ENCODE measurements at regions not wholly inside any gene's neighbourhood (a gene's known extent, or its start where the extent isn't known, plus 50 kb on each side); places are given as distances from the start of the nearest gene placed in this dataset.

DNA sequence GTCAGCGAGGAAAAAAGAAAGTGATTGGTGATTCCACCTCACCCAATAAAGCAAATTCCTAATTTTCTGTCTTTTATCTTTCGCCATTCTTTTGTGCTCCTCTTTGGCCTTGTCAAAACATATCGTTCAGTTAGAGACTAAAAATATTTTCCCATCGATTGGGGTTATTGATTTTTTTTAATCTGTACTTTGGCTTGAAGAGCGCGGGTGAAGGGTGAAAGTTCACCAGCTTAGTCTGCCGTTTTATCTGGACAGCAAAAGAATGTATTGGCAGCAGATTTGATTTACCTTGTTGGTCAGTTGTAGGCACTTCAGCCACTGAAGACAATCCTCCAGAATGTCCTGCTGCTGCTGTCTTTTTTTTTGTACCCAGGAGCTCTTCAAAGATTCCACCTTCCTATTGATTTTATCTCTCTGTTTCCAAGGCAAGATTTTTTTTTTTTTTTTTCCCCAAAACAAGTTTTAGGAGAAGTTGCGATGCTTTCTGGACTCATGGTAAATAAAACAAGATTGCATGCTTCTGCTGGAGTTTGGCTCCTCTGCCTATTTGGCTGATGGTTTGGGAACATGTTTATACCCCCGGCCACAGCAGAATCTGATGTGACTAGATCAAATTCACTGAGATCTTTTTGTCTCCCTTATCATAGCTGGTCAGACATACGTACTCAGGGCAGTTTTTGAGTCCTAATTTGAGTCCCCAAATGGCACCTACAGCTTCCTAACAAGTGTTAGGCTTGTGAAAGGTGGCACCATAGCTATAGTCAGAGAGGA, 269.3 kb upstream of the ONECUT1 start:
- TF ChIP-seq, protein P1, sequence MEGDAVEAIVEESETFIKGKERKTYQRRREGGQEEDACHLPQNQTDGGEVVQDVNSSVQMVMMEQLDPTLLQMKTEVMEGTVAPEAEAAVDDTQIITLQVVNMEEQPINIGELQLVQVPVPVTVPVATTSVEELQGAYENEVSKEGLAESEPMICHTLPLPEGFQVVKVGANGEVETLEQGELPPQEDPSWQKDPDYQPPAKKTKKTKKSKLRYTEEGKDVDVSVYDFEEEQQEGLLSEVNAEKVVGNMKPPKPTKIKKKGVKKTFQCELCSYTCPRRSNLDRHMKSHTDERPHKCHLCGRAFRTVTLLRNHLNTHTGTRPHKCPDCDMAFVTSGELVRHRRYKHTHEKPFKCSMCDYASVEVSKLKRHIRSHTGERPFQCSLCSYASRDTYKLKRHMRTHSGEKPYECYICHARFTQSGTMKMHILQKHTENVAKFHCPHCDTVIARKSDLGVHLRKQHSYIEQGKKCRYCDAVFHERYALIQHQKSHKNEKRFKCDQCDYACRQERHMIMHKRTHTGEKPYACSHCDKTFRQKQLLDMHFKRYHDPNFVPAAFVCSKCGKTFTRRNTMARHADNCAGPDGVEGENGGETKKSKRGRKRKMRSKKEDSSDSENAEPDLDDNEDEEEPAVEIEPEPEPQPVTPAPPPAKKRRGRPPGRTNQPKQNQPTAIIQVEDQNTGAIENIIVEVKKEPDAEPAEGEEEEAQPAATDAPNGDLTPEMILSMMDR (IDR thresholded peaks at IDR 0.05; ENCODE audit: poor library complexity) = no peak
- TF ChIP-seq EZH2 (IDR thresholded peaks at IDR 0.05; ENCODE audit: borderline replicate concordance) = no peak
- TF ChIP-seq EZH2phosphoT487 (IDR thresholded peaks at IDR 0.05; ENCODE audit: low read depth, severe bottlenecking, unreplicated experiment) = no peak
